PC-9 (cell line): ENCODE measurements at regions not wholly inside any gene's neighbourhood (a gene's known extent, or its start where the extent isn't known, plus 50 kb on each side); places are given as distances from the start of the nearest gene placed in this dataset.

Source experiments
- BruUV-seq: library from RNA; stranded (reverse); fragments of 400-500 nt; replicated peaks from 2 replicates; lab custom pipeline; 2021; lab: Mats Ljungman, UMichigan
- CTCF ChIA-PET: fragments of 300-600 bp; sonication (Branson Sonifier 250); formaldehyde crosslinking; loops from one replicate; lab custom pipeline; 2022; ENCODE audit warnings: antibody characterized with exemption; lab: Charles Lee
- POLR2A ChIA-PET: fragments of 300-600 bp; sonication (Branson Sonifier 250); formaldehyde crosslinking; loops from one replicate; lab custom pipeline; 2022; ENCODE audit warnings: antibody characterized with exemption; ENCODE audit not compliant: unreplicated experiment; lab: Charles Lee
- DNase-seq, 2 experiments: peaks; one replicate each; pipeline versions ENCODE4 v3.0.0 to v3.0.0-alpha.2; 2015 to 2022; ENCODE audit warnings: mixed read lengths in 1 of 2
- H2AFZ ChIP-seq: fragments of 200-600 bp; sonication (generic); 2 replicates; pipeline ENCODE4 v1.8.1; 2017; ENCODE audit warnings: antibody characterized with exemption
- H3F3A ChIP-seq: fragments of 200-600 bp; sonication (generic); 2 replicates; pipeline ENCODE4 v1.8.1; 2017; ENCODE audit warnings: antibody characterized with exemption, mild to moderate bottlenecking, low read depth; ENCODE audit not compliant: insufficient read depth
- H3K27ac ChIP-seq: fragments of 200-600 bp; sonication (generic); 2 replicates; pipeline ENCODE4 v1.6.1; 2016; ENCODE audit warnings: mixed run types
- H3K27me3 ChIP-seq: fragments of 200-600 bp; sonication (generic); 2 replicates; pipeline ENCODE4 v1.6.1; 2016; ENCODE audit warnings: low read depth, mixed run types; ENCODE audit not compliant: insufficient read depth
- H3K36me3 ChIP-seq: fragments of 200-600 bp; sonication (generic); 2 replicates; pipeline ENCODE4 v1.6.1; 2016; ENCODE audit warnings: low read depth, mixed run types
- H3K4me1 ChIP-seq: fragments of 200-600 bp; sonication (generic); replicated peaks from 2 replicates; pipeline ENCODE4 v1.6.1; 2016; ENCODE audit warnings: mixed run types; ENCODE audit not compliant: insufficient read depth
- H3K4me2 ChIP-seq: fragments of 200-600 bp; sonication (generic); 2 replicates; pipeline ENCODE4 v1.6.1; 2017; ENCODE audit warnings: mixed run types
- H3K4me3 ChIP-seq: fragments of 200-600 bp; sonication (generic); 2 replicates; pipeline ENCODE4 v1.6.1; 2016; ENCODE audit warnings: mixed run types
- H3K79me2 ChIP-seq: fragments of 200-600 bp; sonication (generic); 2 replicates; pipeline ENCODE4 v1.6.1; 2017; ENCODE audit warnings: low read depth, mixed run types
- H3K9me2 ChIP-seq: fragments of 200-600 bp; sonication (generic); 2 replicates; pipeline ENCODE4 v1.8.1; 2017; ENCODE audit warnings: mild to moderate bottlenecking; ENCODE audit not compliant: insufficient read depth
- H3K9me3 ChIP-seq: fragments of 200-600 bp; sonication (generic); 2 replicates; pipeline ENCODE4 v1.8.1; 2016; ENCODE audit warnings: low read depth; ENCODE audit not compliant: insufficient read depth
- H4K20me1 ChIP-seq: fragments of 200-600 bp; sonication (generic); 2 replicates; pipeline ENCODE4 v1.8.1; 2017; ENCODE audit not compliant: insufficient read depth
- CTCF ChIP-seq: fragments of 200-600 bp; sonication (generic); conservative IDR thresholded peaks from 2 replicates; pipeline ENCODE4 v1.6.1; 2017; ENCODE audit warnings: mixed run types, antibody characterized with exemption, mild to moderate bottlenecking, moderate library complexity
- EZH2 ChIP-seq: fragments of 200-600 bp; sonication (generic); IDR thresholded peaks from 2 replicates; pipeline ENCODE4 v1.8.0; 2017; ENCODE audit warnings: antibody characterized with exemption, low read depth
- intact Hi-C: fragments of 100-400 bp; cut with micrococcal nuclease; formaldehyde crosslinking; loops from one replicate; pipeline ENCODE4 v1.10.0; 2022; ENCODE audit not compliant: unreplicated experiment

DNA sequence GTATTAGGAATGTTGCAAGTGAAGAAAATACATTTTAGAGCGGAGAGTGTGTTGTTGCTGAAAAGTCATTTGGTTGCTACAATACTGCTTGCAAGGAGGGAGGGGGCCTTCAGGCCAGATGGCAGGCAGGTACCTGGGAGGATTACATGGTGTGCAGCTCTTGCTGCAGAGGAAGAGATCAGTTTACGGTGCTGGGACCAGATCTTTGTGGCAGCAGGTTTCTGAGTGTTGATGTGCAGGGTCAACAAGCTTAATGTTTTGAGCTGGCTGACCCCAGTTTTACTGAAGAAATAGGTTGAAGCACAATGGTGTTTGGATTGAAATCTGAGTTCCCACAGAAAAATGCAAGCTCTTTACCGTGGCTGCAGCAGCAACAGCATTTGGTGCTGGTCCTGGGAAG, 96.4 kb upstream of the DDIT4L start:
- no TSS peak for BruUV-seq
- no peaks in the 10 kb centered on the region; the same call in 1 of the 2 replicates for H3K9me3 ChIP-seq
- CTCF ChIA-PET = no interaction called here

GRCh38 chr4:100285121-100285520, 94.9 kb upstream of the DDIT4L start:
- TF ChIP-seq CTCF = no peak
- TF ChIP-seq EZH2 = no peak
- Histone ChIP-seq H4K20me1 (no peaks in the 10 kb centered on the region), H3K9me3 (no peaks in the 10 kb centered on the region), H3F3A (no peaks in the 10 kb centered on the region), H3K9me2 (no peaks in the 10 kb centered on the region; the same call in 1 of the 2 replicates), H3K4me1 (0 out of 2 replicates have a peak, but pooled peaks cover 4% of the 10 kb centered on the region), H3K4me3 (no peak overlapping the region), H3K27ac (no peak overlapping the region), H3K27me3 (no peaks in the 10 kb centered on the region), H3K4me2 (no peak overlapping the region), H3K36me3 (no peaks in the 10 kb centered on the region), H2AFZ (no peak overlapping the region), H3K79me2 (no peaks in the 10 kb centered on the region)
- CTCF ChIA-PET = no interaction called here
- POLR2A ChIA-PET = no interaction called here
- no peak for DNase-seq
- intact Hi-C loops = no loop called here
- no TSS peak for BruUV-seq

More for the DNA sequence above, 96.4 kb upstream of the DDIT4L start:
- Histone ChIP-seq H4K20me1 (no peaks in the 10 kb centered on the region), H3K4me2 (no peak overlapping the region), H3K36me3 (no peaks in the 10 kb centered on the region), H3K9me2 (no peaks in the 10 kb centered on the region), H2AFZ (no peak overlapping the region), H3K4me1 (0 out of 2 replicates have a peak, but pooled peaks cover 4% of the 10 kb centered on the region), H3K27me3 (no peaks in the 10 kb centered on the region), H3K27ac (no peak overlapping the region), H3K4me3 (no peak overlapping the region), H3K79me2 (no peaks in the 10 kb centered on the region), H3F3A (no peaks in the 10 kb centered on the region)
- intact Hi-C loops = no loop called here
- no peak for DNase-seq
- TF ChIP-seq EZH2 = no peak
- TF ChIP-seq CTCF = no peak
- POLR2A ChIA-PET = no interaction called here

DNA sequence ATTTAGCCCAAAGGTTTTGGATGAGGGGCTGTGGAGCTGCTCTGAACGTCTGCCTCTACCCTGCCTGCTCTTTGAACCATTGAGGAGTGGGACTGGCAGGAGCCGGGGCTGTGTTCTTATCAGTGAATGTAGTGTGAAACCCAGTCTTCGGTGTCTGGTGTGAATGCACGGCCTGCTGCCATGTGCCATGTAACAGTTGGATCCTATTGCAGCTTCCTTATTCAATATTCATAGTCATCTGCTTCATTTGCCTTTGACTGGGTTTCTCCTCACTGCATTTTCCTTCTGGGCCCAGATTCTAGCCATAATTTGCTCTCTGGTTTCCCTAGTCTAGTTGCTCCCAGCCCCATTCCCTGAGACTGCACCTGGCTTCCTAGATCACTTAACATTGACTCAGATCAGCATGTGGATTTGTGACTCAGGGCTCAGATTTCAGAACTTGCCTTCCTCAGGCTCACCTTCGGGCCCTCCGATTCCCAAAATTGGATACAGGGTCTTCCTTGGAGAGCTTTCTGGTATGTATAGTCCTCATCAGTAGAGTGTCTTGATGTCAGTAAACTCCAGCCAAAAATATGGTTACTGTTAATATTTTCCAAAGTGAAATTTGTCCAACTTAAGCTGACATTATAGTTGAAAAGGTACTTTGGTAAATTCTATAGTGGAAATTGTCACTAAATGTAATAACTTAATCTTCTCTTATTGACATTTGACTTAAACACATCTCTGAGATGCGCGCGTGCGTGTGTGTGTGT, 94.0 kb upstream of the DDIT4L start:
- Histone ChIP-seq H3F3A (no peaks in the 10 kb centered on the region), H3K9me2 (no peaks in the 10 kb centered on the region; the same call in 1 of the 2 replicates), H3K4me2 (no peak overlapping the region), H3K27ac (no peak overlapping the region), H3K36me3 (no peaks in the 10 kb centered on the region), H3K9me3 (no peaks in the 10 kb centered on the region), H2AFZ (no peak overlapping the region), H4K20me1 (no peaks in the 10 kb centered on the region), H3K4me1 (0 out of 2 replicates have a peak, but pooled peaks cover 1% of the 10 kb centered on the region), H3K79me2 (no peaks in the 10 kb centered on the region), H3K27me3 (no peaks in the 10 kb centered on the region), H3K4me3 (no peak overlapping the region)
- intact Hi-C loops = no loop called here
- no TSS peak for BruUV-seq
- TF ChIP-seq EZH2 (no peak), CTCF (no peak)
- no peak for DNase-seq
- CTCF ChIA-PET = no interaction called here
- POLR2A ChIA-PET = no interaction called here
